Endothelial cell of umbilical vein (primary cell): ENCODE measurements at regions not wholly inside any gene's neighbourhood (a gene's known extent, or its start where the extent isn't known, plus 50 kb on each side); places are given as distances from the start of the nearest gene placed in this dataset. TPM values are rescaled to one million over a fixed set of nuclear protein-coding genes. Genes with fewer than 3 reads are reported as not detected.

Experiments used
- BruUV-seq: library from RNA; stranded (reverse); fragments of 400-500 nt; replicated peaks from 2 replicates; lab custom pipeline; 2021; lab: Mats Ljungman, UMichigan
- CTCF ChIA-PET: fragments of 300-600, 350-600 bp; sonication (Branson Sonifier 250); formaldehyde crosslinking; loops from one replicate; lab custom pipeline; 2021; ENCODE audit warnings: antibody characterized with exemption, inconsistent platforms; lab: Charles Lee
- POLR2A ChIA-PET: fragments of 300-600, 350-600 bp; sonication (Branson Sonifier 250); formaldehyde crosslinking; loops from one replicate; lab custom pipeline; 2021; ENCODE audit warnings: antibody characterized with exemption, inconsistent platforms; lab: Charles Lee
- DNase-seq: peaks from one replicate; pipeline ENCODE4 v3.0.0-alpha.2; 2011; ENCODE audit warnings: low read depth, low spot score
- FAIRE-seq: peaks from 2 replicates; lab custom pipeline; 2011; peaks lifted over from hg19 to GRCh38; lab: Jason Lieb, UNC
- H2AFZ ChIP-seq: 2 replicates; pipeline ENCODE4 v1.6.0; 2012; ENCODE audit warnings: low read depth, low read length, control low read depth, inconsistent platforms
- H3K27ac ChIP-seq: 2 replicates; pipeline ENCODE4 v1.5.1; 2011; ENCODE audit warnings: low read depth, mild to moderate bottlenecking, control low read depth, low read length, moderate library complexity; ENCODE audit not compliant: insufficient read depth
- H3K27me3 ChIP-seq, 2 experiments: 2 replicates each; pipeline versions ENCODE4 v1.6.0 to v1.6.1; 2011; ENCODE audit warnings: low read length in 2 of 2, mixed read lengths in 1 of 2; ENCODE audit not compliant: control insufficient read depth in 2 of 2, insufficient read depth in 2 of 2
- H3K36me3 ChIP-seq, 2 experiments: 2 replicates in 1 of 2; 3 replicates in 1 of 2; pipeline ENCODE4 v1.5.1; 2011; ENCODE audit warnings: low read length in 2 of 2, mild to moderate bottlenecking in 1 of 2, moderate library complexity in 1 of 2; ENCODE audit not compliant: control insufficient read depth in 2 of 2, insufficient read depth in 2 of 2; ENCODE audit errors: extremely low read depth in 1 of 2
- H3K4me1 ChIP-seq: 3 replicates; pipeline ENCODE4 v1.5.1; 2011; ENCODE audit warnings: mild to moderate bottlenecking, low read length; ENCODE audit not compliant: control insufficient read depth, insufficient read depth; ENCODE audit errors: extremely low read depth
- H3K4me2 ChIP-seq: 2 replicates; pipeline ENCODE4 v1.6.1; 2011; ENCODE audit warnings: low read length, control low read depth, mixed read lengths; ENCODE audit not compliant: insufficient read depth
- H3K4me3 ChIP-seq, 3 experiments: fragments of 200-600 bp in 1 of 3; sonication (generic), shearing (Covaris generic) in 1 of 3; replicated peaks in 1 of 3; 2 replicates each; pipeline ENCODE4 v1.5.1; 2011 to 2016; ENCODE audit warnings: control low read depth in 3 of 3, low read length in 3 of 3, mild to moderate bottlenecking in 2 of 3, inconsistent platforms in 1 of 3, low read depth in 1 of 3, moderate library complexity in 1 of 3; ENCODE audit not compliant: insufficient read depth in 1 of 3
- H3K79me2 ChIP-seq: 2 replicates; pipeline ENCODE4 v1.6.0; 2012; ENCODE audit warnings: low read length, inconsistent platforms; ENCODE audit not compliant: control insufficient read depth, insufficient read depth
- H3K9ac ChIP-seq: replicated peaks from 2 replicates; pipeline ENCODE3; 2011; ENCODE audit warnings: low read length, control low read depth; ENCODE audit not compliant: insufficient read depth; ENCODE audit errors: extremely low read depth
- H3K9me1 ChIP-seq: replicated peaks from 3 replicates; pipeline ENCODE4 v1.6.0; 2011; ENCODE audit warnings: mild to moderate bottlenecking, low read length; ENCODE audit not compliant: control insufficient read depth, insufficient read depth; ENCODE audit errors: extremely low read depth
- H3K9me3 ChIP-seq: replicated peaks from 2 replicates; pipeline ENCODE4 v1.5.1; 2012; ENCODE audit warnings: low read length, inconsistent platforms; ENCODE audit not compliant: control insufficient read depth, insufficient read depth
- H4K20me1 ChIP-seq: replicated peaks from 2 replicates; pipeline ENCODE3; 2011; ENCODE audit warnings: mild to moderate bottlenecking, low read length; ENCODE audit not compliant: control insufficient read depth, insufficient read depth; ENCODE audit errors: extremely low read depth
- EZH2 ChIP-seq: IDR thresholded peaks from 2 replicates; pipeline ENCODE4 v1.6.1; 2012; ENCODE audit warnings: borderline replicate concordance, low read depth, mild to moderate bottlenecking, moderate library complexity, low read length, inconsistent platforms; ENCODE audit not compliant: severe bottlenecking
- FOS ChIP-seq: IDR thresholded peaks from 2 replicates; pipeline ENCODE4 v1.6.1; 2011; ENCODE audit warnings: mild to moderate bottlenecking, low read length, moderate library complexity, borderline replicate concordance; ENCODE audit not compliant: insufficient read depth
- GATA2 ChIP-seq: IDR thresholded peaks from 2 replicates; pipeline ENCODE4 v1.7.0; 2011; ENCODE audit warnings: low read depth, mild to moderate bottlenecking, moderate library complexity, mixed read lengths, low read length; ENCODE audit not compliant: insufficient read length, insufficient read depth
- JUN ChIP-seq: IDR thresholded peaks from 2 replicates; pipeline ENCODE4 v1.6.1; 2011; ENCODE audit warnings: borderline replicate concordance, low read depth; ENCODE audit not compliant: insufficient read length, insufficient read depth
- MYC ChIP-seq: IDR thresholded peaks from one replicate; pipeline ENCODE4 v1.6.1; 2011; ENCODE audit warnings: mild to moderate bottlenecking, low read depth, low read length
- POLR2A ChIP-seq: IDR thresholded peaks from 2 replicates; pipeline ENCODE4 v1.6.1; 2012; ENCODE audit warnings: low read depth, mild to moderate bottlenecking, control low read depth, low read length
- POLR2AphosphoS5 ChIP-seq: IDR thresholded peaks from 2 replicates; pipeline ENCODE4 v1.6.1; 2012; ENCODE audit warnings: low read depth, mild to moderate bottlenecking, control low read depth, low read length, moderate library complexity; ENCODE audit not compliant: insufficient read depth
- dilution Hi-C: fragments of 300-500 bp; cut with MboI; formaldehyde crosslinking; loops from one replicate; pipeline ENCODE4 v1.15.0; 2019; ENCODE audit warnings: low sequenced_read_pairs; ENCODE audit not compliant: extremely low pct_ligation_motif_present
- intact Hi-C: fragments of 100-400 bp; cut with micrococcal nuclease; formaldehyde crosslinking; loops from one replicate; pipeline ENCODE4 v1.10.0; 2022
- small RNA-seq: library from RNA; depleted of rRNA; stranded (forward); fragments of <200 nt; gene quantifications from one replicate; pipeline ENCODE3, GENCODE V24; 2012; ENCODE audit warnings: low replicate concordance, low read depth; ENCODE audit not compliant: insufficient read depth, insufficient read length
- TF ChIP-seq, protein P1 (sequence below), 2 donors: IDR thresholded peaks; 1 replicate in 1 of 2; 2 replicates in 1 of 2; pipeline ENCODE4 v1.5.1; 2011; ENCODE audit warnings: low read length in 2 of 2, mild to moderate bottlenecking in 2 of 2, moderate library complexity in 2 of 2, control low read depth in 1 of 2, inconsistent platforms in 1 of 2, low read depth in 1 of 2; ENCODE audit not compliant: insufficient read depth in 1 of 2; ENCODE audit errors: extremely low read depth in 1 of 2
- TF ChIP-seq, protein P2 (sequence below): IDR thresholded peaks from 2 replicates; pipeline ENCODE4 v1.6.1; 2011; ENCODE audit not compliant: insufficient read depth, insufficient read length

DNA sequence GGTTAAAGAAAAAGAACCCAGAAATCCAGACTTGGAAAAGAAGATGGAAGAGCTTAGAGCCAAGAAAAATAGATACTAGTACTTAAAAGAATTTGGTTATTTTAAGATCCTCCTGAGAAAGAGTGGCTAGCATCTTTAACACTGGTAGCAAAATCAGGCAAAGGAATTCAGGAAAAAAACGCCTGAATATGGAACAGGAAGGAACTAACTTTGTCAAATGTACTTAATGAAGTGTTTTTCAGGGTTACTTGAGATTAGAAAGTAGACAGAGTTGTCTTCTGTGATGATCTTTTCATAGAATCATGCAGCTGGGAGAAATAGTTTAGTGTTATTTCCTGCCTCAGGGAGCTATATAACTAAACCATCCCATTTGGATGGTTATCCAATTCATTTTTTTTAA, 50.8 kb upstream of the SASH1 start:
- Histone ChIP-seq H3K4me3 (no peak overlapping the region), H4K20me1 (no peaks in the 10 kb centered on the region), H3K27me3 (no peaks in the 10 kb centered on the region), H3K9ac (no peak overlapping the region), H3K9me1 (no peaks in the 10 kb centered on the region), H3K9me3 (no peaks in the 10 kb centered on the region), H3K36me3 (no peaks in the 10 kb centered on the region), H2AFZ (peak overlapping the region; percentile 60), H3K4me2 (no peak overlapping the region), H3K79me2 (no peaks in the 10 kb centered on the region), H3K4me1 (peaks cover 12% of the 10 kb centered on the region), H3K27ac (no peak overlapping the region)
- CTCF ChIA-PET, result interaction anchor here (0.9 to 1.3 kb wide), 4 partner anchors 9 to 112 kb away, joined by 3 to 4 read pairs (median 4); no protein-coding TSS in a partner anchor
- FAIRE-seq (no peak), DNase-seq (peak; percentile 36)
- TF ChIP-seq, protein P1, sequence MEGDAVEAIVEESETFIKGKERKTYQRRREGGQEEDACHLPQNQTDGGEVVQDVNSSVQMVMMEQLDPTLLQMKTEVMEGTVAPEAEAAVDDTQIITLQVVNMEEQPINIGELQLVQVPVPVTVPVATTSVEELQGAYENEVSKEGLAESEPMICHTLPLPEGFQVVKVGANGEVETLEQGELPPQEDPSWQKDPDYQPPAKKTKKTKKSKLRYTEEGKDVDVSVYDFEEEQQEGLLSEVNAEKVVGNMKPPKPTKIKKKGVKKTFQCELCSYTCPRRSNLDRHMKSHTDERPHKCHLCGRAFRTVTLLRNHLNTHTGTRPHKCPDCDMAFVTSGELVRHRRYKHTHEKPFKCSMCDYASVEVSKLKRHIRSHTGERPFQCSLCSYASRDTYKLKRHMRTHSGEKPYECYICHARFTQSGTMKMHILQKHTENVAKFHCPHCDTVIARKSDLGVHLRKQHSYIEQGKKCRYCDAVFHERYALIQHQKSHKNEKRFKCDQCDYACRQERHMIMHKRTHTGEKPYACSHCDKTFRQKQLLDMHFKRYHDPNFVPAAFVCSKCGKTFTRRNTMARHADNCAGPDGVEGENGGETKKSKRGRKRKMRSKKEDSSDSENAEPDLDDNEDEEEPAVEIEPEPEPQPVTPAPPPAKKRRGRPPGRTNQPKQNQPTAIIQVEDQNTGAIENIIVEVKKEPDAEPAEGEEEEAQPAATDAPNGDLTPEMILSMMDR (IDR thresholded peaks at IDR 0.05; ENCODE audit: extremely low read depth in 1 of 2, insufficient read depth in 1 of 2, low read depth in 1 of 2, low read length in 2 of 2), result no peak
- TF ChIP-seq, protein P2, sequence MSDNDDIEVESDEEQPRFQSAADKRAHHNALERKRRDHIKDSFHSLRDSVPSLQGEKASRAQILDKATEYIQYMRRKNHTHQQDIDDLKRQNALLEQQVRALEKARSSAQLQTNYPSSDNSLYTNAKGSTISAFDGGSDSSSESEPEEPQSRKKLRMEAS, result no peak
- TF ChIP-seq EZH2 (no peak), MYC (no peak), POLR2AphosphoS5 (no peak), FOS (no peak), GATA2 (no peak), JUN (no peak), POLR2A (no peak)
- POLR2A ChIA-PET, result no interaction called here
- BruUV-seq, result no TSS peak
- dilution Hi-C loops, result no loop called here
- intact Hi-C loops, result no loop called here

Small RNA genes in the stretch of these regions (small RNA-seq; reads per million reads assigned to genes)
- not detected for gene RNU6-1222P
